Lung (tissue), 11 donors: ENCODE measurements at regions not wholly inside any gene's neighbourhood (a gene's known extent, or its start where the extent isn't known, plus 50 kb on each side); places are given as distances from the start of the nearest gene placed in this dataset.

Source experiments
- ATAC-seq: fragments of 200-7000 bp; cut with Tn5 transposase; one replicate; pipeline ENCODE4 v1.9.1; 2020; ENCODE audit warnings: moderate number of reproducible peaks; ENCODE audit not compliant: insufficient read depth, low FRiP score
- DNase-seq, 3 donors: peaks; one replicate each; pipeline ENCODE4 v3.0.0-alpha.2; 2013 to 2017
- H3K27ac ChIP-seq, 2 donors: one replicate each; pipeline ENCODE4 v1.5.1; 2013; ENCODE audit warnings: mild to moderate bottlenecking in 2 of 2, moderate library complexity in 2 of 2, control low read depth in 1 of 2, inconsistent platforms in 1 of 2, low read depth in 1 of 2, low read length in 1 of 2
- H3K27me3 ChIP-seq, 3 donors: one replicate each; pipeline ENCODE4 v1.5.1; 2013; ENCODE audit warnings: low read length in 2 of 3; ENCODE audit not compliant: control insufficient read depth in 3 of 3, insufficient read depth in 3 of 3
- H3K36me3 ChIP-seq, 4 donors: one replicate each; pipeline ENCODE4 v1.5.1; 2013; ENCODE audit warnings: low read length in 4 of 4, mild to moderate bottlenecking in 1 of 4, moderate library complexity in 1 of 4; ENCODE audit not compliant: control insufficient read depth in 4 of 4, insufficient read depth in 4 of 4
- H3K4me1 ChIP-seq, 5 donors: one replicate each; pipeline ENCODE4 v1.5.1; 2013; ENCODE audit warnings: low read length in 5 of 5, mild to moderate bottlenecking in 2 of 5, moderate library complexity in 1 of 5; ENCODE audit not compliant: control insufficient read depth in 5 of 5, insufficient read depth in 5 of 5
- H3K4me3 ChIP-seq: one replicate; pipeline ENCODE4 v1.5.1; 2013; ENCODE audit warnings: mild to moderate bottlenecking, control low read depth, moderate library complexity
- H3K9ac ChIP-seq, 2 donors: one replicate each; pipeline ENCODE4 v1.5.1; 2013; ENCODE audit warnings: low read length in 2 of 2, control low read depth in 1 of 2; ENCODE audit not compliant: insufficient read depth in 1 of 2
- H3K9me3 ChIP-seq, 4 donors: one replicate each; pipeline ENCODE4 v1.5.1; 2013; ENCODE audit warnings: low read length in 3 of 4, mild to moderate bottlenecking in 1 of 4, moderate library complexity in 1 of 4; ENCODE audit not compliant: control insufficient read depth in 4 of 4, insufficient read depth in 3 of 4
- WGBS, 2 donors: extraction: QIAGEN DNeasy Blood & Tissue Kit; methylation state at CpG; one replicate each; pipeline ENCODE4 v1.1.7; 2013; 5-methylcytosine and 5-hydroxymethylcytosine counted together
- TF ChIP-seq, protein P1 (sequence below): IDR thresholded peaks from 2 replicates; pipeline ENCODE4 v1.5.1; 2012; ENCODE audit warnings: mild to moderate bottlenecking; ENCODE audit errors: control extremely low read depth, extremely low read depth
- donor health status: control.
- donor health status: control.
- donor health status: Bipolar disorder and iron deficiency.
- donor health status: healthy.
- donor health status: DM: yes; HTN: yes; CAD: no.

- no peaks in the 10 kb centered on the region for H3K27me3 ChIP-seq
- H3K36me3 ChIP-seq, result no peaks in the 10 kb centered on the region
- ATAC-seq (no peak), DNase-seq (no peak)
- H3K9ac ChIP-seq, result no peak overlapping the region
- H3K27ac ChIP-seq, result no peak overlapping the region
- no peak overlapping the region for H3K4me3 ChIP-seq
- TF ChIP-seq, protein P1, sequence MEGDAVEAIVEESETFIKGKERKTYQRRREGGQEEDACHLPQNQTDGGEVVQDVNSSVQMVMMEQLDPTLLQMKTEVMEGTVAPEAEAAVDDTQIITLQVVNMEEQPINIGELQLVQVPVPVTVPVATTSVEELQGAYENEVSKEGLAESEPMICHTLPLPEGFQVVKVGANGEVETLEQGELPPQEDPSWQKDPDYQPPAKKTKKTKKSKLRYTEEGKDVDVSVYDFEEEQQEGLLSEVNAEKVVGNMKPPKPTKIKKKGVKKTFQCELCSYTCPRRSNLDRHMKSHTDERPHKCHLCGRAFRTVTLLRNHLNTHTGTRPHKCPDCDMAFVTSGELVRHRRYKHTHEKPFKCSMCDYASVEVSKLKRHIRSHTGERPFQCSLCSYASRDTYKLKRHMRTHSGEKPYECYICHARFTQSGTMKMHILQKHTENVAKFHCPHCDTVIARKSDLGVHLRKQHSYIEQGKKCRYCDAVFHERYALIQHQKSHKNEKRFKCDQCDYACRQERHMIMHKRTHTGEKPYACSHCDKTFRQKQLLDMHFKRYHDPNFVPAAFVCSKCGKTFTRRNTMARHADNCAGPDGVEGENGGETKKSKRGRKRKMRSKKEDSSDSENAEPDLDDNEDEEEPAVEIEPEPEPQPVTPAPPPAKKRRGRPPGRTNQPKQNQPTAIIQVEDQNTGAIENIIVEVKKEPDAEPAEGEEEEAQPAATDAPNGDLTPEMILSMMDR, result no peak
- 43 to 44% methylated on average over 1 of the region's 1 CpG for WGBS, 2 donors
- no peaks in the 10 kb centered on the region for H3K9me3 ChIP-seq
- no peaks in the 10 kb centered on the region for H3K4me1 ChIP-seq
Measured at GRCh38 chr1:213435715-213436114, 384.7 kb downstream of the RPS6KC1 start.

- H3K27ac ChIP-seq, result no peak overlapping the region
- ATAC-seq (no peak), DNase-seq (no peak)
- TF ChIP-seq, protein P1, result no peak
- no peaks in the 10 kb centered on the region for H3K4me1 ChIP-seq
- H3K9me3 ChIP-seq, result no peaks in the 10 kb centered on the region
- H3K36me3 ChIP-seq, result no peaks in the 10 kb centered on the region
- no peaks in the 10 kb centered on the region for H3K27me3 ChIP-seq
- no peak overlapping the region for H3K9ac ChIP-seq
- no peak overlapping the region for H3K4me3 ChIP-seq
Measured at GRCh38 chr1:213438339-213438738, 387.3 kb downstream of the RPS6KC1 start.

GRCh38 chr1:213439703-213440102, 388.7 kb downstream of the RPS6KC1 start:
- Histone ChIP-seq H3K36me3 (no peaks in the 10 kb centered on the region), H3K4me1 (no peaks in the 10 kb centered on the region), H3K4me3 (no peak overlapping the region), H3K27ac (no peak overlapping the region), H3K27me3 (no peaks in the 10 kb centered on the region), H3K9me3 (no peaks in the 10 kb centered on the region), H3K9ac (no peak overlapping the region)
- 91 to 92% methylated on average over 2 of the region's 2 CpGs for WGBS, 2 donors
- DNase-seq (no peak), ATAC-seq (no peak)
- TF ChIP-seq, protein P1, result no peak

GRCh38 chr1:213440766-213441165, 389.7 kb downstream of the RPS6KC1 start:
- no peak overlapping the region for H3K27ac ChIP-seq
- 48 to 56% methylated on average over 4 of the region's 4 CpGs for WGBS, 2 donors
- no peak overlapping the region for H3K4me3 ChIP-seq
- no peaks in the 10 kb centered on the region for H3K9me3 ChIP-seq
- no peaks in the 10 kb centered on the region for H3K4me1 ChIP-seq
- TF ChIP-seq, protein P1, result no peak
- H3K36me3 ChIP-seq, result no peaks in the 10 kb centered on the region
- no peak for DNase-seq
- no peak overlapping the region for H3K9ac ChIP-seq
- H3K27me3 ChIP-seq, result no peaks in the 10 kb centered on the region
- no peak for ATAC-seq
